ENCODE measurements at regions not wholly inside any gene's neighbourhood (a gene's known extent, or its start where the extent isn't known, plus 50 kb on each side); places are given as distances from the start of the nearest gene placed in this dataset.

DNA sequence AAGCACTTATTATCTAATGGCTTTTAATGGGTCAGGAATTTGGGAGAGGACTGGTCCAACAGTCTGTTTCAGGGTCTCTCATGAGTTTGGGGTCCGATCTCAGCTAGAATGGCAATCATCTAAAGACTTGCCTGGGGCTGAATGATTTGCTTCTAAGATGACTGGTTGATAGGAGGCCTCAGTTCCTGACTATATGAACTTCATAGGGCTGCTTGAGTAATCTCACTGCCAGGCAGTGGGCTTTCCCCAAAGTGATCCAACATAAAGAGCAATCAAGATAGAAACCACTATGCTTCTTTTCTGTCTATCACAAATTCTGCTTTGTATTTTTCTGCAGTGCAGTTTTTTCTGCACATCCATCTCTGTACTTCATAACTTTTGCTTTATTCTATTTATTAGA lies 793.5 kb upstream of the CHAC2 start:
- Mint-ChIP-seq H3K9me3 (no peaks in the 10 kb centered on the region), H3K4me3 (no peak overlapping the region), H3K4me1 (no peaks in the 10 kb centered on the region), H3K27ac (no peak overlapping the region), H3K36me3 (ENCODE audit: low read depth) (no peaks in the 10 kb centered on the region), H3K27me3 (ENCODE audit: insufficient read depth, low read depth, poor library complexity) (no peaks in the 10 kb centered on the region)
- Histone ChIP-seq H3K9me2 (ENCODE audit: insufficient read depth) (no peaks in the 10 kb centered on the region), H3K36me3 (ENCODE audit: insufficient read depth) (no peaks in the 10 kb centered on the region), H3K79me2 (replicated peaks; ENCODE audit: insufficient read depth) (no peaks in the 10 kb centered on the region), H3F3A (replicated peaks; ENCODE audit: low read depth) (no peaks in the 10 kb centered on the region), H3K4me2 (no peak overlapping the region), H3K27me3 (ENCODE audit: insufficient read depth) (no peaks in the 10 kb centered on the region), H3K4me3 (no peak overlapping the region), H3K4me1 (ENCODE audit: insufficient read depth) (no peaks in the 10 kb centered on the region), H2AFZ (no peak overlapping the region), H4K20me1 (replicated peaks; ENCODE audit: insufficient read depth) (no peaks in the 10 kb centered on the region), H3K27ac (ENCODE audit: low read depth) (no peak overlapping the region)
- no peak for DNase-seq (ENCODE audit: low spot score)
- no peak for ATAC-seq
- TF ChIP-seq ZNF114 (CRISPR knock-in tag; IDR thresholded peaks at IDR 0.05): no peak
- no peak for TF ChIP-seq STAT1 (IDR thresholded peaks at IDR 0.05; ENCODE audit: unreplicated experiment)
- no peak for TF ChIP-seq CTCF (conservative IDR thresholded peaks at IDR 0.05; ENCODE audit: low read depth in 2 of 2)
- TF ChIP-seq POLR2AphosphoS5 (IDR thresholded peaks at IDR 0.05; ENCODE audit: low read depth): no peak
- TF ChIP-seq ZNF331 (CRISPR knock-in tag; IDR thresholded peaks at IDR 0.05; ENCODE audit: low read depth): no peak
- no peak for TF ChIP-seq REST (IDR thresholded peaks at IDR 0.05; ENCODE audit: unreplicated experiment)
- TF ChIP-seq CREB1 (CRISPR knock-in tag; IDR thresholded peaks at IDR 0.05; ENCODE audit: low read depth): no peak
- no peak for TF ChIP-seq JUNB (IDR thresholded peaks at IDR 0.05; ENCODE audit: unreplicated experiment)
- no peak for TF ChIP-seq EZH2phosphoT487 (IDR thresholded peaks at IDR 0.05; ENCODE audit: unreplicated experiment)
- no peak for TF ChIP-seq NANOG (IDR thresholded peaks at IDR 0.05; ENCODE audit: borderline replicate concordance)
- TF ChIP-seq, protein P1, sequence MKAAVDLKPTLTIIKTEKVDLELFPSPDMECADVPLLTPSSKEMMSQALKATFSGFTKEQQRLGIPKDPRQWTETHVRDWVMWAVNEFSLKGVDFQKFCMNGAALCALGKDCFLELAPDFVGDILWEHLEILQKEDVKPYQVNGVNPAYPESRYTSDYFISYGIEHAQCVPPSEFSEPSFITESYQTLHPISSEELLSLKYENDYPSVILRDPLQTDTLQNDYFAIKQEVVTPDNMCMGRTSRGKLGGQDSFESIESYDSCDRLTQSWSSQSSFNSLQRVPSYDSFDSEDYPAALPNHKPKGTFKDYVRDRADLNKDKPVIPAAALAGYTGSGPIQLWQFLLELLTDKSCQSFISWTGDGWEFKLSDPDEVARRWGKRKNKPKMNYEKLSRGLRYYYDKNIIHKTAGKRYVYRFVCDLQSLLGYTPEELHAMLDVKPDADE (IDR thresholded peaks at IDR 0.05): no peak
- TF ChIP-seq, protein P2, sequence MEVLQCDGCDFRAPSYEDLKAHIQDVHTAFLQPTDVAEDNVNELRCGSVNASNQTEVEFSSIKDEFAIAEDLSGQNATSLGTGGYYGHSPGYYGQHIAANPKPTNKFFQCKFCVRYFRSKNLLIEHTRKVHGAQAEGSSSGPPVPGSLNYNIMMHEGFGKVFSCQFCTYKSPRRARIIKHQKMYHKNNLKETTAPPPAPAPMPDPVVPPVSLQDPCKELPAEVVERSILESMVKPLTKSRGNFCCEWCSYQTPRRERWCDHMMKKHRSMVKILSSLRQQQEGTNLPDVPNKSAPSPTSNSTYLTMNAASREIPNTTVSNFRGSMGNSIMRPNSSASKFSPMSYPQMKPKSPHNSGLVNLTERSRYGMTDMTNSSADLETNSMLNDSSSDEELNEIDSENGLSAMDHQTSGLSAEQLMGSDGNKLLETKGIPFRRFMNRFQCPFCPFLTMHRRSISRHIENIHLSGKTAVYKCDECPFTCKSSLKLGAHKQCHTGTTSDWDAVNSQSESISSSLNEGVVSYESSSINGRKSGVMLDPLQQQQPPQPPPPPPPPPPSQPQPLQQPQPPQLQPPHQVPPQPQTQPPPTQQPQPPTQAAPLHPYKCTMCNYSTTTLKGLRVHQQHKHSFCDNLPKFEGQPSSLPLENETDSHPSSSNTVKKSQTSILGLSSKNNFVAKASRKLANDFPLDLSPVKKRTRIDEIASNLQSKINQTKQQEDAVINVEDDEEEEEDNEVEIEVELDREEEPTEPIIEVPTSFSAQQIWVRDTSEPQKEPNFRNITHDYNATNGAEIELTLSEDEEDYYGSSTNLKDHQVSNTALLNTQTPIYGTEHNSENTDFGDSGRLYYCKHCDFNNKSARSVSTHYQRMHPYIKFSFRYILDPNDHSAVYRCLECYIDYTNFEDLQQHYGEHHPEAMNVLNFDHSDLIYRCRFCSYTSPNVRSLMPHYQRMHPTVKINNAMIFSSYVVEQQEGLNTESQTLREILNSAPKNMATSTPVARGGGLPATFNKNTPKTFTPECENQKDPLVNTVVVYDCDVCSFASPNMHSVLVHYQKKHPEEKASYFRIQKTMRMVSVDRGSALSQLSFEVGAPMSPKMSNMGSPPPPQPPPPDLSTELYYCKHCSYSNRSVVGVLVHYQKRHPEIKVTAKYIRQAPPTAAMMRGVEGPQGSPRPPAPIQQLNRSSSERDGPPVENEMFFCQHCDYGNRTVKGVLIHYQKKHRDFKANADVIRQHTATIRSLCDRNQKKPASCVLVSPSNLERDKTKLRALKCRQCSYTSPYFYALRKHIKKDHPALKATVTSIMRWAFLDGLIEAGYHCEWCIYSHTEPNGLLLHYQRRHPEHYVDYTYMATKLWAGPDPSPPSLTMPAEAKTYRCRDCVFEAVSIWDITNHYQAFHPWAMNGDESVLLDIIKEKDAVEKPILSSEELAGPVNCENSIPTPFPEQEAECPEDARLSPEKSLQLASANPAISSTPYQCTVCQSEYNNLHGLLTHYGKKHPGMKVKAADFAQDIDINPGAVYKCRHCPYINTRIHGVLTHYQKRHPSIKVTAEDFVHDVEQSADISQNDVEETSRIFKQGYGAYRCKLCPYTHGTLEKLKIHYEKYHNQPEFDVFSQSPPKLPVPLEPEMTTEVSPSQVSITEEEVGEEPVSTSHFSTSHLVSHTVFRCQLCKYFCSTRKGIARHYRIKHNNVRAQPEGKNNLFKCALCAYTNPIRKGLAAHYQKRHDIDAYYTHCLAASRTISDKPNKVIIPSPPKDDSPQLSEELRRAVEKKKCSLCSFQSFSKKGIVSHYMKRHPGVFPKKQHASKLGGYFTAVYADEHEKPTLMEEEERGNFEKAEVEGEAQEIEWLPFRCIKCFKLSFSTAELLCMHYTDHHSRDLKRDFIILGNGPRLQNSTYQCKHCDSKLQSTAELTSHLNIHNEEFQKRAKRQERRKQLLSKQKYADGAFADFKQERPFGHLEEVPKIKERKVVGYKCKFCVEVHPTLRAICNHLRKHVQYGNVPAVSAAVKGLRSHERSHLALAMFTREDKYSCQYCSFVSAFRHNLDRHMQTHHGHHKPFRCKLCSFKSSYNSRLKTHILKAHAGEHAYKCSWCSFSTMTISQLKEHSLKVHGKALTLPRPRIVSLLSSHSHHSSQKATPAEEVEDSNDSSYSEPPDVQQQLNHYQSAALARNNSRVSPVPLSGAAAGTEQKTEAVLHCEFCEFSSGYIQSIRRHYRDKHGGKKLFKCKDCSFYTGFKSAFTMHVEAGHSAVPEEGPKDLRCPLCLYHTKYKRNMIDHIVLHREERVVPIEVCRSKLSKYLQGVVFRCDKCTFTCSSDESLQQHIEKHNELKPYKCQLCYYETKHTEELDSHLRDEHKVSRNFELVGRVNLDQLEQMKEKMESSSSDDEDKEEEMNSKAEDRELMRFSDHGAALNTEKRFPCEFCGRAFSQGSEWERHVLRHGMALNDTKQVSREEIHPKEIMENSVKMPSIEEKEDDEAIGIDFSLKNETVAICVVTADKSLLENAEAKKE (CRISPR knock-in tag; IDR thresholded peaks at IDR 0.05): no peak
- TF ChIP-seq EZH2 (IDR thresholded peaks at IDR 0.05; ENCODE audit: low read depth, unreplicated experiment): no peak

Measured in GM23338 (cell line).